Thyroid gland (tissue), 4 donors: ENCODE measurements at regions not wholly inside any gene's neighbourhood (a gene's known extent, or its start where the extent isn't known, plus 50 kb on each side); places are given as distances from the start of the nearest gene placed in this dataset.

Experiments used
- POLR2A ChIP-seq, 2 donors: fragments of 450-650 bp; IDR thresholded peaks; one replicate each; pipeline ENCODE4 v1.6.1; 2017; ENCODE audit warnings: antibody characterized with exemption in 2 of 2, mild to moderate bottlenecking in 2 of 2, moderate library complexity in 1 of 2
- TF ChIP-seq, protein P1 (sequence below), 6 experiments: fragments of 200-600 bp in 3 of 6; fragments of 450-650 bp in 3 of 6; sonication (generic) in 3 of 6; IDR thresholded peaks; one replicate each; pipeline ENCODE4 v1.5.1; 2016 to 2019; ENCODE audit warnings: antibody characterized with exemption in 6 of 6, mild to moderate bottlenecking in 2 of 6, inconsistent platforms in 1 of 6, moderate library complexity in 1 of 6

DNA sequence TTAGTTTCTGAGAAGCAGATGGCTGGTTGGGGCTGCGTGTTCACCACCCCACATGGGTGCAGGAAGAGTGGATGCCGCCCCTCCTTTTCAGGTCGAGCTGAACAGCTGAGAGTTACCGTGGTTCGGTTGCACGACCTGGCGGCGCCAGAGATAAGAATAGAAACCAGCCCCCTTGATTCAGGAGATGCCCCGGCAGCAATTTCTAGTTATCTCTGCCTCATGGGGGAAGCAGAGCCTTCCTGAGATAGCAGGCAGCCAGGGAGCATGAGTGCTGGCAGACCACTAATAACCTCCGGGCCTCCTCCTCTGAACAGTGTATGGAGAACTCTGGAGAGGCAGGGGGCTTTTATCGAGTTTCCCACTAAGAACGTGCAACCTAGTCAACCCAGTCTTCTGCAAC, 177.8 kb downstream of the NSG2 start:
- TF ChIP-seq, protein P1, sequence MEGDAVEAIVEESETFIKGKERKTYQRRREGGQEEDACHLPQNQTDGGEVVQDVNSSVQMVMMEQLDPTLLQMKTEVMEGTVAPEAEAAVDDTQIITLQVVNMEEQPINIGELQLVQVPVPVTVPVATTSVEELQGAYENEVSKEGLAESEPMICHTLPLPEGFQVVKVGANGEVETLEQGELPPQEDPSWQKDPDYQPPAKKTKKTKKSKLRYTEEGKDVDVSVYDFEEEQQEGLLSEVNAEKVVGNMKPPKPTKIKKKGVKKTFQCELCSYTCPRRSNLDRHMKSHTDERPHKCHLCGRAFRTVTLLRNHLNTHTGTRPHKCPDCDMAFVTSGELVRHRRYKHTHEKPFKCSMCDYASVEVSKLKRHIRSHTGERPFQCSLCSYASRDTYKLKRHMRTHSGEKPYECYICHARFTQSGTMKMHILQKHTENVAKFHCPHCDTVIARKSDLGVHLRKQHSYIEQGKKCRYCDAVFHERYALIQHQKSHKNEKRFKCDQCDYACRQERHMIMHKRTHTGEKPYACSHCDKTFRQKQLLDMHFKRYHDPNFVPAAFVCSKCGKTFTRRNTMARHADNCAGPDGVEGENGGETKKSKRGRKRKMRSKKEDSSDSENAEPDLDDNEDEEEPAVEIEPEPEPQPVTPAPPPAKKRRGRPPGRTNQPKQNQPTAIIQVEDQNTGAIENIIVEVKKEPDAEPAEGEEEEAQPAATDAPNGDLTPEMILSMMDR (IDR thresholded peaks at IDR 0.05) = no peak
- TF ChIP-seq POLR2A (IDR thresholded peaks at IDR 0.05) = no peak
